HuH-7 (cell line): ENCODE measurements at regions not wholly inside any gene's neighbourhood (a gene's known extent, or its start where the extent isn't known, plus 50 kb on each side); places are given as distances from the start of the nearest gene placed in this dataset.
A peak's percentile ranks its signal among the peaks of the same experiment; 100 is the strongest.

Experiments
- DNase-seq: peaks from one replicate; pipeline ENCODE4 v3.0.0; 2011; ENCODE audit warnings: low spot score

DNA sequence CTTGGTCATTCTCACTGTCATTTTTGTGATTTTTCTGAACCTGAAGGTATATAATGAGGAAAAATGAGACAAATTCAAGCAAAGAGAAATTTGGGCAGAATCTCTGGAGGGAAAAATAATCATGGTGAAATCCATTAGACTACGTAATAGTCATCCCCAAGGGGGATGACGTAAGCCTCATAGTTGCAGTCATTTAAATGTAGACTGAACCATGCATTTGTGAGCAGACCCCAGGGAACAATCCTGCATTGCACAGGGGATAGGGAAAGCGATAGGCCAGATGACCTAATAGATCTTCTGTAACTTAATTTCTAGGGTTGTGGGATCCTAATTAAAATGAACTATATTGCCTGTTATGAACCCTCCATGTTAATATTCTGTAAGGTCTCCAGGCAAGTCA, 167.4 kb upstream of the C1orf21 start:
- DNase-seq, result no peak

DNA sequence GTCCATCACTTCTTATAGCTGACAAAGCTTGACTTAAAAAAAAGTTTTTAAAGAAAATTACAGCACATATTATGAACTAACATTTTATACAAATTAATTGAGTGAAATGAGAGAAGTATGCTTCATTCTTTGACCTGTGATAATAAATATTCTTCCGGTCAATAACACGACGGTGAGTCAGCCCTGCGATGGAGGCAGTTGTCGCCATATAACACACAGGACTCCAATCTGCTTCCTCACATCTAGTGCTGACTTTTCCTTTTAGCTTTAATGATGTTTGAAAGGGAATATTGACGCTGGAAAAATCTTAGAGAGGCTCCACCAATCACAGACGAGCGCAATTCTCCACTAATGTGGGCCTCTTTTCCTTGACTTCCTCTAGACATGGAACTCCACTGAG, 166.9 kb upstream of the C1orf21 start:
- no peak for DNase-seq

DNA sequence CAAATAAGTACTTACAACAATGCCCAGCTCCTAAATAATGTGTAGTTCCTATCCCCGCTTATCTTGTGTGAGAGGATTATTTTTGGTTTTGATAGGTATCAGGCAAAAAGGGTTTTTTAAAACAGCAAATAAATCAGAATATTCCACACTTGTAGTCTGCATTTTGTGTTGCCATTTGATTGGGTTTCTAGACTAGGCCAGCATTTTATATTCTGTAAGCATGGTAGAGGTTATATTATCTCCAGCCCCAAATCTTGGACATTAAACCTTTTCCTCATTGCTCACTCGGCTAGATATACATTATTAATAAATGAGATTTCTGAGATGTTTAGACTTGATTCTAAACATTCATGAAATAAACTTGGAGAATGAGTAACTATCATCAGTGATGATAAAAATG, 165.7 kb upstream of the C1orf21 start:
- DNase-seq, result no peak

GRCh38 chr1:184222652-184223052, 164.2 kb upstream of the C1orf21 start:
- DNase-seq, result peak; percentile 32

DNA sequence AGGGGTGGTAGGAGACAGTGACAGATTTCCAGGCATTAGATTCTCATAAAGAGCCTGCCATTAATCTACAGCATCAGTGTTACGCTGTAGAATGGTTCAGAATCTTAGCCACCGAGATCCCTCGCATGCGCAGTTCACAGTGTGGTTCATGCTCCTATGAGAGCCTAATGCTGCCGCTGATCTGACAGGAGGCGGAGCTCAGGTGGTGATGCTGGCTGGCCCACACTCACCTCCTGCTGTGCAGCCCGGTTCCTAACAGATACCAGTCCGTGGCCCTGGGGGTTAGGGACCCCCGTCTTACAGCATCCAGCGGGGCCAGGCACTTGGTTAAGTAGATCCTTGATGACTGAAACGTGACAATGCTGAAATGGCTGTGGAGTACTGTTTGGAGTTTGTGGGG, 163.6 kb upstream of the C1orf21 start:
- no peak for DNase-seq

DNA sequence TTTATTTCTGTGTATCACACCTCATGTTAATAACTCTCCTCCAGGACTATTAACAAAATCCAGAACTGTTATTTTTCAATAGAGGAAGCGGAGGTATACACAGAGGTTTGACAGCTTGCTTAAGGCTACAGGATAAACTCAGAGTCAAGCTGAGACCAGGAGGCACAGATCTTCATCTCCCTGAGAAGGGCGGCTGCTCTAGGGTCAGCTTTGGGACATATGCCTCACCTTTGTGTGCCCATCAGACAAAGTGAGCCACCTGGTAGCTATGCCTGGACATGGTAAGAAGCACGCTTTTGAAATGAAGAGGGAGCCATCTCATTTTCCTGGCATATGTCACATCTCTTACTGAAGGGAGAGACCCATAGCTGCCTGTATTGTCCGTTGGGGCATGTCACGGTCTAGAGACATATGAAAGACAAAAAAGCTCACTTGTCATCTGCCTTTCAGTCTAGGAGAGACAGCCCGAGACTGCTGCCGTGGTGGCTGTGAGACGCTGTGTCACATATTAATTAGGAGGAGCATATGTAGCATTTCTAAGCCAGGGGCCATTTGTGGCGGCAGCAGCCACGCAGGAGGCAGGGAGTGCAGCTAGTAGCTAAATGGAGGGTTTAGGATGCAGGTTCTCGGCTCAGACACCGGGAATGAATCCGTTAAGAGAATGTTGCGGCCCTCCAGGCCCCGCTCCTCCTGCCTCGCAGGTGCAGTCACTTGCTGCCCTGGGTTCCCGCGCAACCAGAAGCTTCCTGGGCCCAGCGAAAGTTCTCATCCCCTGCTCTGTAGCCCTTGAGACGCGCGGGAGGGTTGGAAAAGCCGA, 161.3 kb upstream of the C1orf21 start:
- DNase-seq, result no peak

- no peak for DNase-seq
Observed at GRCh38 chr1:184226100-184226487, 160.7 kb upstream of the C1orf21 start.

- no peak for DNase-seq
Observed at GRCh38 chr1:184228558-184228957, 158.3 kb upstream of the C1orf21 start.

GRCh38 chr1:184237588-184237987, 149.2 kb upstream of the C1orf21 start:
- DNase-seq, result no peak

DNA sequence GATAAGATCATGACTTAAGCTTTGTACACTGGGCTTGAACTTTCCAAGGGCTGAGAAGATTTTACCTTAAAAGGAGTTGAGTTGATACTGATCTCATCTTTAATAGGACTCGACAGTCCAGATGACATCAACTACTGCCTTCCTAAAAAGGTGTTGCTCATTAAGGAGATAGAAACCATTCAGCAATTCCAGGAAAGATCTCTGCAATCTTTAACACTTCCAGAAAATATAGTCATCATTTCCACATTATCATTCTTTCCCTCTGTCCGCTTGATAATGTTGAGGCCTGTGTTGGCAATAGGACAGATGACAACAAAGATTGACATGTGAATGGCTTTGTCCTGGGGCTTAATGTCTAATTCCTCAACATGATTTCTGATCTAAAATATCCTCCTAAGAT, 145.4 kb upstream of the C1orf21 start:
- DNase-seq, result no peak

- DNase-seq, result peak; percentile 6
Observed at GRCh38 chr1:184242507-184242943, 144.3 kb upstream of the C1orf21 start.

GRCh38 chr1:184244962-184245361, 141.9 kb upstream of the C1orf21 start:
- no peak for DNase-seq

DNA sequence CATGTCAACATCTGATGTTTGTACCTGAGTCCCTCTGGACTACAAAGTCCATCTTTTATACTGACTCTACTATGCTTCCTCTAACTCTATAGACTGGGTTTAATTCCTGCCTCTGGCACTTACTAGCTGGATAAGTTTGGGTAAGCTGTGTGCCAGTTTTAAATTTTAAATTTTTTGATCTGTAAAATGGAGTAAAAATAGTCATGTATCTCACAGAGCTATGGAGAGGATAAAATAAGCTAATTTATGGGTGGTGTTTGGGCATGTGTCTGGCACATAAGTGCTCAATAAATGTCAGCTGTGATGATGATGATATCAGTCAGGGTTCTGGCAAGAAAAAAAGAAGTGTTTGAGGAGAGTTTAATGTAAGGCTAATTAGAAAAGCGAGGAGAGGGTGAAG, 139.2 kb upstream of the C1orf21 start:
- DNase-seq, result no peak

DNA sequence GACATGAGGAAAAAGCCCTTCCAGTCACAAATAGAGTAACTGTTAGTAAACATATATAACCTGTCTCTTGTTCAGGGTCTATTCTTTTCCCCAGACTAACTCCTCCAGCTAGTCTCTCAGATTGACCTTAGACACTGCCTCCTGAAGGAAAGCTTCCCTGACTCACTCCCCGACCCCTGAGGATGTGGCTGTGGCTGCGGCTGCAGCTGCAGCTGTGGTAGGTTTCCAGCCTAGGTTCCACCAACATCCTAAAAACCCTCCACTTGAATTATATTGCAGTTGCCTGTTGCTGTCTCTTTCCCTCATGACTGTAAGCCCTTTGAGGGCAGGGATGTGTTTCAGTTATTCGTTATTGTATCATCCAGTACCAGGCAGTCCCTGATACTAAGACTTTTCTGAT, 132.9 kb upstream of the C1orf21 start:
- DNase-seq, result no peak

- DNase-seq, result no peak
Observed at GRCh38 chr1:184254849-184255248, 132.0 kb upstream of the C1orf21 start.

DNA sequence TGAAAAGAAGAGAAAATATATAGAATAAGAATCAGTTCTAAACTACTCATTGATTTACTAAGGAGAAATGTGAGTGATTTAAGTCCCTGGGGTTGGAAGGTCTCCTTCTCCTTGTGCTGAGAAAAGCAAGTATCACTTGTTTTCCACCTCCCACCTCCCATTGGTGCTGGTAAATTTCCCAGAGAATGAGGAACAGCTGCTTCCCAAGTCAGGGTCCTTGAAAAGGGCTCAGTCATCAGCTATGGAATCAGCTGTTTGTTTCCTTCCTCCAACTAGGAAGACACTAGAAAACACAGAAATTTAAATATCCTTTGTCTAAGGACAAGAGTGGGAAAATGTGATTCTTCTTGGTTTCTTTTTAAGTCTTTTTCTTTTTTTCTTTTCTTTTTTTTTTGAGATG, 131.3 kb upstream of the C1orf21 start:
- no peak for DNase-seq

GRCh38 chr1:184257873-184258272, 129.0 kb upstream of the C1orf21 start:
- no peak for DNase-seq

DNA sequence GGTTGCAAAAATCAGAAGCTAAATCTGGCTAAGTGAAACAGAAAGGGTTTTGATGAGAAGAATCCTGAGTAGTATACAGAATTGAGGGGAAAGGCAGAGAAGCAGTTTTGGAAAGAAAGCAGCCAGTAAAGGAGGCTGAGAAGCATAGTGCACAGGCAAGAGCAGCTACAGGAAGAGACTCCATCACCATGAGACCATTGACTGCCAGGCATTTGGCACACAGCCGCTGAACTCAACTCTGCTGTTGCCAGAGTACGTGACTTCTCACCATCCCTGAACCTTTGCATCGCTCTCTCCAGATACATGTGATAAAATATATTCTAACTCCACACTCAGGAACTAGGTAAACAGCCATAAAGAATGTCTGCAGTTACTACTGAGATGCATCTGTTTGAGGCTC, 128.3 kb upstream of the C1orf21 start:
- no peak for DNase-seq

DNA sequence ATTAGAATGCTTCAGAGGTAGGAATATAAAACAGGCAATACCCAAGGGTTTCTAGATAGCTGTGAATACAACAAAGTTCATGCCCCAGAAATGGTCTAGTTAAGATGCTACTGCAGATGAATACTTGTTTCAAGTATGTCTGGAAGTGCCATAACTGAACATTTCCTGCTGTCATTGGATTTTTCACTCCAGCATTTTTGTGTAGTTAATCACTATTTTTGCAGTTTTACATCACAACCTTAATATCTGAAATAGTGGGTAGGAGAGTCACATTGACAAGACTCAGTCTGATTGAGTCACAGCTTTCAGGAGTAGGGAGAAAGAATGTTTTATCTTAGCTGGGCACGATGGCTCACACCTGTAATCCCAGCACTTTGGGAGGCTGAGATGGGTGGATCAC, 126.4 kb upstream of the C1orf21 start:
- DNase-seq, result no peak

DNA sequence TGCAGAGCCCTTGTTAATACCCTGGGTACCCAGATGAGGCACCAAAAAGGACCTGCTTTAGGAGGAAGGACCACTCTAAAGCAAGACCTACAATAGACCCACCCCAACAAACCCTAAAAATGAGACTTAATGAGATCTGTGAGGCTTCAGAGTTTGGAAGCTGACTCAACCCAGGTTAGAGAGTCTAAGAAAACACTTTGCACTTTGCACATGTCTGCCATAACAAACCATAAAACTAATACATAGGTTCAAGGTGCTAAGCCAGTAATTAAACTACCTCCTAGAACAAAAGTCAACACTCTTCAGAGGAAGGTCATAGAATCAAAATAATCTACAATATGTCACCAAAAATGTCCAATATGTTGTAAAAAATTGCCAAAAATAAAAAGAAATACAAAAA, 124.7 kb upstream of the C1orf21 start:
- DNase-seq, result no peak

DNA sequence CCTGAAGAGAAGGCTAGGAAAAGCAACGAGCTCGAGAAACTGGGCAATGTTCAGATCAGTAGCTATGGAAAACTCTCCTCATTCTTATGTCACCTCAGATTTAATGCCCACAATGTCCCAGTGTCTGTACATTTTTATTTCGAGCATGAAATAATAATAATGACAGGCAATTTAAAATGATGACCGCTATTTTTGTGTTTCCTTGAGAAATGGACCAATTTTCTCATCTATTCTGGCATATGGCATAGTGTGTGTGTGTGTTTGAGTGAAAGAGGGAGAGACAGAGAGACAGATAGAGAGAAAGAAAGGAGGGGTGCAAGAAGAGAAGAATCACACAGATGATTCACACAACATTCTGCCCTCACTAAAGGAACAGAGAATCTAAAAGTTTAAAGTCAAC, 119.1 kb upstream of the C1orf21 start:
- DNase-seq, result no peak

GRCh38 chr1:184270556-184270955, 116.3 kb upstream of the C1orf21 start:
- no peak for DNase-seq

DNA sequence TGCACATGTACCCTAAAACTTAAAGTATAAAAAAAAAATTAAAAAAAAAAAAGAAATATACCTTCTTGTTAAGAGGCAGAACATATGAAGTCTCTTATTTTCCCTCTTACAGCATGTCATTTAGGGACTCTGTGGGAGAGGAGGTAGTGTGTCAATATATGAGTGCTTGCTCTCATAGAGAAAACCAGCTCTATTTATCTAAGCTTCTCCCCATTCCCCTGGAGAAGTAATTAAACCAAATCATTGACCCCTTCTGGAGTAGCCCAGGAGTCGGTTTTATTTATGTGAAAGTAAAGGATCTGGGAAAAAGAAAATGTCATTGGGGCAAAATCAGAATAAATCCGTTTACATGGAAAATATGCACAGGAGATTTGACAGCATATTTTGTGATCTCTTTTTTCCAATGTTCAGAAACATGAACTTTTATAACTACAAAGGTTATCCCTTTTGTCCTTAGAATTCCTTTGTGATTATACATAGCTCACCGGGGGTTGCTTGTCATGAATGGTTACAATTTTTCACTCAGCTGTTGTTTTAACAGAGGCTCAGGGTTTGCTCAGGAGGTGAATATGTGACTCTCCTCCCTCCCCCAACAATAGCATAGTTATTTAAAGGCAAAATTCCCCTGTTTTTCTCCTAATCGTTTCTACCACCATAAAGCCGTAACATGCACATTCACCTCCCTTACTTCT, 114.5 kb upstream of the C1orf21 start:
- no peak for DNase-seq

DNA sequence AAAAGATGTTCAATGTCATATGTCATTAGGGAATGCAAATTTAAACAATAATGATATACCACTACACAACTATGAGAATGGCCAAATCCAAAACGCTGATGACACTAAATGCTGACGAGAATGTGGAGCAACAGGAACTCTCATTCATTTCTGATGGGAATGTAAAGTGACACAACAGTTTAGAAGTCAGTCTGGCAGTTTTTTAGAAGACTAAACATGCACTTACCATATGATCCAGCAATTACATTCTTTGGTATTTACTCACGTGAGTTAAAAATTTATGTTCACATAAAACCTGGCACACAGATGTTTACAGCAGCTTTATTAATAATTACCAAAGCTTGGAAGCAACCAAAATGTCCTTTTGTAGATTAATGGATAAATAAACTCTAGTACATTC, 110.4 kb upstream of the C1orf21 start:
- no peak for DNase-seq
